ENCODE measurements at regions not wholly inside any gene's neighbourhood (a gene's known extent, or its start where the extent isn't known, plus 50 kb on each side); places are given as distances from the start of the nearest gene placed in this dataset.

GRCh38 chr4:160180211-160180610 is 1077.3 kb downstream of the RAPGEF2 start:
- DNase-seq: no peak
- H3K9ac ChIP-seq (ENCODE audit: insufficient read depth in 1 of 2, low read length in 2 of 2): no peak overlapping the region
- peaks cover 0 to under 1% (median 0%) of the 10 kb centered on the region in 4 donors for H3K9me3 ChIP-seq (ENCODE audit: control insufficient read depth in 4 of 4, insufficient read depth in 3 of 4, low read length in 3 of 4)
- H3K27ac ChIP-seq (ENCODE audit: low read depth in 1 of 2, low read length in 1 of 2): no peak overlapping the region
- no peak for ATAC-seq (ENCODE audit: insufficient read depth, low FRiP score)
- no peaks in the 10 kb centered on the region for H3K27me3 ChIP-seq (ENCODE audit: control insufficient read depth in 3 of 3, insufficient read depth in 3 of 3, low read length in 2 of 3)
- no peaks in the 10 kb centered on the region for H3K36me3 ChIP-seq (ENCODE audit: control insufficient read depth in 4 of 4, insufficient read depth in 4 of 4, low read length in 4 of 4)
- 86 to 89% methylated on average over 2 of the region's 2 CpGs for whole genome bisulfite sequencing, 2 donors
- no peak for TF ChIP-seq CTCF (IDR thresholded peaks at IDR 0.05; ENCODE audit: control extremely low read depth, extremely low read depth)
- H3K4me1 ChIP-seq (ENCODE audit: control insufficient read depth in 5 of 5, insufficient read depth in 5 of 5, low read length in 5 of 5): no peaks in the 10 kb centered on the region
- H3K4me3 ChIP-seq: no peak overlapping the region

- no peaks in the 10 kb centered on the region for H3K27me3 ChIP-seq (ENCODE audit: control insufficient read depth in 3 of 3, insufficient read depth in 3 of 3, low read length in 2 of 3)
- H3K9me3 ChIP-seq (ENCODE audit: control insufficient read depth in 4 of 4, insufficient read depth in 3 of 4, low read length in 3 of 4): no peaks in the 10 kb centered on the region
- DNase-seq (no peak), ATAC-seq (ENCODE audit: insufficient read depth, low FRiP score) (no peak)
- H3K4me3 ChIP-seq: no peak overlapping the region
- TF ChIP-seq CTCF (IDR thresholded peaks at IDR 0.05; ENCODE audit: control extremely low read depth, extremely low read depth): no peak
- no peaks in the 10 kb centered on the region for H3K4me1 ChIP-seq (ENCODE audit: control insufficient read depth in 5 of 5, insufficient read depth in 5 of 5, low read length in 5 of 5)
- H3K9ac ChIP-seq (ENCODE audit: insufficient read depth in 1 of 2, low read length in 2 of 2): no peak overlapping the region
- no peaks in the 10 kb centered on the region for H3K36me3 ChIP-seq (ENCODE audit: control insufficient read depth in 4 of 4, insufficient read depth in 4 of 4, low read length in 4 of 4)
- H3K27ac ChIP-seq (ENCODE audit: low read depth in 1 of 2, low read length in 1 of 2): no peak overlapping the region
- 86 to 94% methylated on average over 2 of the region's 2 CpGs for WGBS, 2 donors
These were observed 1079.8 kb downstream of the RAPGEF2 start for GRCh38 chr4:160182727-160183126.

GRCh38 chr4:160184884-160185283 is 1082.0 kb downstream of the RAPGEF2 start:
- no peak for TF ChIP-seq CTCF (IDR thresholded peaks at IDR 0.05; ENCODE audit: control extremely low read depth, extremely low read depth)
- no peak overlapping the region for H3K27ac ChIP-seq (ENCODE audit: low read depth in 1 of 2, low read length in 1 of 2)
- no peaks in the 10 kb centered on the region for H3K4me1 ChIP-seq (ENCODE audit: control insufficient read depth in 5 of 5, insufficient read depth in 5 of 5, low read length in 5 of 5)
- no peak overlapping the region for H3K4me3 ChIP-seq
- DNase-seq: no peak
- H3K27me3 ChIP-seq (ENCODE audit: control insufficient read depth in 3 of 3, insufficient read depth in 3 of 3, low read length in 2 of 3): no peaks in the 10 kb centered on the region
- no peaks in the 10 kb centered on the region for H3K9me3 ChIP-seq (ENCODE audit: control insufficient read depth in 4 of 4, insufficient read depth in 3 of 4, low read length in 3 of 4)
- no peaks in the 10 kb centered on the region for H3K36me3 ChIP-seq (ENCODE audit: control insufficient read depth in 4 of 4, insufficient read depth in 4 of 4, low read length in 4 of 4)
- 89 to 92% methylated on average over 3 to 4 of the region's 4 CpGs for WGBS, 2 donors
- no peak for ATAC-seq (ENCODE audit: insufficient read depth, low FRiP score)
- H3K9ac ChIP-seq (ENCODE audit: insufficient read depth in 1 of 2, low read length in 2 of 2): no peak overlapping the region

- no peaks in the 10 kb centered on the region for H3K4me1 ChIP-seq (ENCODE audit: control insufficient read depth in 5 of 5, insufficient read depth in 5 of 5, low read length in 5 of 5)
- H3K36me3 ChIP-seq (ENCODE audit: control insufficient read depth in 4 of 4, insufficient read depth in 4 of 4, low read length in 4 of 4): no peaks in the 10 kb centered on the region
- WGBS, 2 donors: 81 to 89% methylated on average over 4 of the region's 4 CpGs
- no peak for DNase-seq
- ATAC-seq (ENCODE audit: insufficient read depth, low FRiP score): no peak
- no peak overlapping the region for H3K27ac ChIP-seq (ENCODE audit: low read depth in 1 of 2, low read length in 1 of 2)
- no peaks in the 10 kb centered on the region for H3K9me3 ChIP-seq (ENCODE audit: control insufficient read depth in 4 of 4, insufficient read depth in 3 of 4, low read length in 3 of 4)
- no peak overlapping the region for H3K9ac ChIP-seq (ENCODE audit: insufficient read depth in 1 of 2, low read length in 2 of 2)
- TF ChIP-seq CTCF (IDR thresholded peaks at IDR 0.05; ENCODE audit: control extremely low read depth, extremely low read depth): no peak
- no peak overlapping the region for H3K4me3 ChIP-seq
- no peaks in the 10 kb centered on the region for H3K27me3 ChIP-seq (ENCODE audit: control insufficient read depth in 3 of 3, insufficient read depth in 3 of 3, low read length in 2 of 3)
These were observed 1090.9 kb downstream of the RAPGEF2 start for GRCh38 chr4:160193787-160194186.

Data from lung (tissue), 11 donors.